H1 (cell line): ENCODE measurements at regions not wholly inside any gene's neighbourhood (a gene's known extent, or its start where the extent isn't known, plus 50 kb on each side); places are given as distances from the start of the nearest gene placed in this dataset.

ENCODE experiments used
- CTCF ChIA-PET: fragments of 300-600 bp; sonication (Branson Sonifier 250); formaldehyde crosslinking; loops from one replicate; lab custom pipeline; 2021; ENCODE audit not compliant: partially characterized antibody; lab: Charles Lee
- POLR2A ChIA-PET: fragments of 300-600 bp; sonication (Branson Sonifier 250); formaldehyde crosslinking; loops from one replicate; lab custom pipeline; 2021; ENCODE audit warnings: inconsistent platforms; ENCODE audit not compliant: partially characterized antibody; lab: Charles Lee
- DNase-seq, 2 experiments: peaks; one replicate each; pipeline versions ENCODE4 v3.0.0 to v3.0.0-alpha.2; 2010 to 2022; ENCODE audit warnings: low spot score in 2 of 2, low read depth in 1 of 2, mixed read lengths in 1 of 2
- FAIRE-seq: peaks from 2 replicates; lab custom pipeline; 2011; peaks lifted over from hg19 to GRCh38; lab: Jason Lieb, UNC
- H2AFZ ChIP-seq: 2 replicates; pipeline ENCODE4 v1.8.1; 2012; ENCODE audit warnings: low read length, inconsistent platforms
- H2AK5ac ChIP-seq: 2 replicates; pipeline ENCODE4 v1.6.1; 2013; ENCODE audit warnings: low read depth, low read length
- H2BK120ac ChIP-seq: replicated peaks from 2 replicates; pipeline ENCODE3; 2013; ENCODE audit warnings: low read depth, low read length, inconsistent platforms
- H2BK12ac ChIP-seq: 2 replicates; pipeline ENCODE4 v1.6.1; 2013; ENCODE audit warnings: low read depth, low read length
- H2BK15ac ChIP-seq: 2 replicates; pipeline ENCODE4 v1.6.1; 2013; ENCODE audit warnings: low read length
- H2BK20ac ChIP-seq: 2 replicates; pipeline ENCODE4 v1.6.1; 2013; ENCODE audit warnings: low read length
- H2BK5ac ChIP-seq: 2 replicates; pipeline ENCODE4 v1.6.1; 2013; ENCODE audit warnings: low read depth, low read length
- H3K14ac ChIP-seq: 2 replicates; pipeline ENCODE4 v1.6.1; 2013; ENCODE audit warnings: inconsistent platforms; ENCODE audit not compliant: insufficient read length
- H3K18ac ChIP-seq: 2 replicates; pipeline ENCODE4 v1.6.1; 2013; ENCODE audit warnings: low read length; ENCODE audit errors: extremely low read depth
- H3K23ac ChIP-seq: 2 replicates; pipeline ENCODE4 v1.6.1; 2013; ENCODE audit warnings: inconsistent platforms; ENCODE audit not compliant: insufficient read length
- H3K23me2 ChIP-seq: 2 replicates; pipeline ENCODE4 v1.6.1; 2013; ENCODE audit warnings: low read depth, low read length
- H3K27ac ChIP-seq: 2 replicates; pipeline ENCODE4 v1.6.1; 2011; ENCODE audit warnings: low read depth, low read length, inconsistent platforms
- H3K27me3 ChIP-seq, 4 experiments: replicated peaks in 1 of 4; 1 replicate in 1 of 4; 2 replicates in 3 of 4; pipeline versions ENCODE4 v1.6.1 to v1.8.1; 2011 to 2013; ENCODE audit warnings: low read length in 3 of 4, mild to moderate bottlenecking in 3 of 4, inconsistent platforms in 2 of 4, mixed read lengths in 2 of 4, moderate library complexity in 1 of 4; ENCODE audit not compliant: control insufficient read depth in 3 of 4, insufficient read depth in 3 of 4; ENCODE audit errors: extremely low read depth in 1 of 4
- H3K36me3 ChIP-seq, 4 experiments: 2 replicates each; pipeline versions ENCODE4 v1.6.1 to v1.8.1; 2011 to 2013; ENCODE audit warnings: mild to moderate bottlenecking in 4 of 4, low read length in 3 of 4, moderate library complexity in 2 of 4, control low read depth in 1 of 4, inconsistent platforms in 1 of 4; ENCODE audit not compliant: insufficient read depth in 4 of 4, control insufficient read depth in 2 of 4
- H3K4ac ChIP-seq: replicated peaks from 2 replicates; pipeline ENCODE3; 2013; ENCODE audit warnings: low read length, low read depth, mixed read lengths, inconsistent platforms; ENCODE audit not compliant: insufficient read length
- H3K4me1 ChIP-seq, 4 experiments: replicated peaks in 1 of 4; 1 replicate in 1 of 4; 2 replicates in 3 of 4; pipeline versions ENCODE4 v1.6.1 to v1.8.1; 2011 to 2013; ENCODE audit warnings: low read length in 3 of 4, inconsistent platforms in 2 of 4, mixed read lengths in 1 of 4; ENCODE audit not compliant: insufficient read depth in 4 of 4, control insufficient read depth in 3 of 4
- H3K4me2 ChIP-seq, 2 experiments: 2 replicates each; pipeline versions ENCODE4 v1.6.1 to v1.8.1; 2011 to 2013; ENCODE audit warnings: low read depth in 2 of 2, low read length in 2 of 2, control low read depth in 1 of 2, inconsistent platforms in 1 of 2, mild to moderate bottlenecking in 1 of 2; ENCODE audit not compliant: insufficient read depth in 1 of 2
- H3K4me3 ChIP-seq, 4 experiments: fragments of 200-600, 300-600 bp in 1 of 4; sonication (generic), shearing (Covaris generic), sonication (Bioruptor Twin) in 1 of 4; 2 replicates each; pipeline versions ENCODE4 v1.5.1 to v1.8.1; 2011 to 2016; ENCODE audit warnings: low read length in 4 of 4, low read depth in 3 of 4, control low read depth in 2 of 4, inconsistent platforms in 2 of 4, mild to moderate bottlenecking in 2 of 4, mixed read lengths in 1 of 4, moderate library complexity in 1 of 4; ENCODE audit not compliant: insufficient read depth in 2 of 4; ENCODE audit errors: extremely low read depth in 1 of 4
- H3K56ac ChIP-seq: replicated peaks from 2 replicates; pipeline ENCODE3; 2013; ENCODE audit warnings: low read depth, mild to moderate bottlenecking, mixed read lengths, low read length, inconsistent platforms; ENCODE audit not compliant: insufficient read length
- H3K79me1 ChIP-seq: 2 replicates; pipeline ENCODE4 v1.6.1; 2013; ENCODE audit warnings: low read depth, low read length, control low read depth
- H3K79me2 ChIP-seq, 2 experiments: 2 replicates each; pipeline versions ENCODE4 v1.6.1 to v1.8.1; 2012 to 2013; ENCODE audit warnings: low read length in 2 of 2, mild to moderate bottlenecking in 2 of 2, inconsistent platforms in 1 of 2; ENCODE audit not compliant: insufficient read depth in 2 of 2, control insufficient read depth in 1 of 2
- H3K9ac ChIP-seq, 4 experiments: replicated peaks in 1 of 4; 1 replicate in 1 of 4; 2 replicates in 3 of 4; pipeline versions ENCODE4 v1.6.1 to v1.8.1; 2011 to 2013; ENCODE audit warnings: low read depth in 3 of 4, low read length in 3 of 4, control low read depth in 2 of 4, mild to moderate bottlenecking in 2 of 4, moderate library complexity in 2 of 4, inconsistent platforms in 1 of 4; ENCODE audit errors: extremely low read depth in 1 of 4
- H3K9me3 ChIP-seq, 2 experiments: 2 replicates each; pipeline versions ENCODE4 v1.6.1 to v1.8.1; 2012 to 2013; ENCODE audit warnings: mild to moderate bottlenecking in 2 of 2, moderate library complexity in 2 of 2, control low read depth in 1 of 2, inconsistent platforms in 1 of 2, low read depth in 1 of 2, low read length in 1 of 2, mixed read lengths in 1 of 2; ENCODE audit not compliant: insufficient read depth in 2 of 2
- H4K20me1 ChIP-seq, 2 experiments: replicated peaks in 1 of 2; 2 replicates each; pipeline versions ENCODE3 to v1.8.1; 2011 to 2013; ENCODE audit warnings: inconsistent platforms in 2 of 2, low read length in 2 of 2, mild to moderate bottlenecking in 1 of 2; ENCODE audit not compliant: insufficient read depth in 2 of 2, control insufficient read depth in 1 of 2
- H4K5ac ChIP-seq: 2 replicates; pipeline ENCODE4 v1.6.1; 2013; ENCODE audit warnings: low read length, low read depth, mixed read lengths, inconsistent platforms; ENCODE audit not compliant: insufficient read length
- H4K8ac ChIP-seq: 2 replicates; pipeline ENCODE4 v1.8.0; 2013; ENCODE audit warnings: mild to moderate bottlenecking, moderate library complexity, low read length, inconsistent platforms; ENCODE audit not compliant: insufficient read depth; ENCODE audit errors: extremely low read depth
- H4K91ac ChIP-seq: replicated peaks from 2 replicates; pipeline ENCODE3; 2013; ENCODE audit warnings: low read length, mixed read lengths, inconsistent platforms; ENCODE audit not compliant: insufficient read length
- ASH2L ChIP-seq: fragments of 200-600, 300-600 bp; sonication (generic); IDR thresholded peaks from one replicate; pipeline ENCODE4 v1.7.1; 2017; ENCODE audit warnings: low read length
- RFX5 ChIP-seq: IDR thresholded peaks from 2 replicates; pipeline ENCODE4 v1.6.1; 2011; ENCODE audit warnings: low read depth, low read length, improper control_type of control experiment, borderline replicate concordance
- SP2 ChIP-seq: IDR thresholded peaks from 2 replicates; pipeline ENCODE4 v1.6.1; 2012; ENCODE audit warnings: mild to moderate bottlenecking, low read length, inconsistent platforms
- SP4 ChIP-seq: IDR thresholded peaks from 2 replicates; pipeline ENCODE4 v1.6.1; 2012; ENCODE audit warnings: low read length, inconsistent platforms
- WGBS, 2 experiments: shearing (Covaris generic) in 1 of 2; methylation state at CpG; one replicate each; pipeline versions ENCODE4 v1.1.6 to v1.1.7; 2013 to 2015; ENCODE audit warnings: low lambda C conversion rate in 2 of 2, mixed read lengths in 2 of 2, inconsistent platforms in 1 of 2, low coverage in 1 of 2, missing lambda C conversion rate in 1 of 2; ENCODE audit not compliant: insufficient replicate concordance in 2 of 2, insufficient coverage in 1 of 2, insufficient read length in 1 of 2; ENCODE audit errors: extremely low coverage in 1 of 2, missing lambda C conversion rate in 1 of 2; 5-methylcytosine and 5-hydroxymethylcytosine counted together

DNA sequence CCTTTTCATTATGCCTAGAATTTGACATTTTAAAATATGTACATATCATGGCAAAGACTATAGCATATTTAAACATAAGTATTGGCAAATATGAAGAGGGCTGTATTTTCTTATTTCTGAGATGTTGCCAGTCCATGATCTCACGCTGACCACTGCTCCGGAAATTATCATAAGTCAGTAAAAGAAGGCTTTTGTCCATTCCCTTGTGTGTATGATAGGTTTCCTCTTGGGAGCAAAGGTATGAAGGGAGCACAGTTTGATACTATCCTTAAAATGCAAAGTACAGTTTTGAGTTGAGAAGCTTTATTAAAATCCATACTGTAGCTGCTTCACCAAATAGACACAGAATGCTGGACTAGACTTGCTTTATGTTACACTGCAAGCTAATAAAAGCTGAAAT, 52.6 kb upstream of the AGA start:
- TF ChIP-seq RFX5 (no peak), ASH2L (no peak), SP4 (no peak), SP2 (no peak)
- DNase-seq (no peak), FAIRE-seq (no peak)
- H3K79me2 ChIP-seq, result no peaks in the 10 kb centered on the region
- H3K18ac ChIP-seq, result no peak overlapping the region
- no peaks in the 10 kb centered on the region for H4K20me1 ChIP-seq
- no peak overlapping the region for H3K4me3 ChIP-seq
- no peak overlapping the region for H2BK20ac ChIP-seq
- H3K4me2 ChIP-seq, result no peak overlapping the region
- H3K4ac ChIP-seq, result no peak overlapping the region
- H4K91ac ChIP-seq, result no peak overlapping the region
- no peak overlapping the region for H3K56ac ChIP-seq
- H3K27ac ChIP-seq, result no peak overlapping the region
- H3K23me2 ChIP-seq, result no peaks in the 10 kb centered on the region
- no peak overlapping the region for H4K8ac ChIP-seq
- no peak overlapping the region for H2BK120ac ChIP-seq
- no peak overlapping the region for H2AFZ ChIP-seq
- no peak overlapping the region for H3K9ac ChIP-seq
- H3K27me3 ChIP-seq, result no peaks in the 10 kb centered on the region
- no peak overlapping the region for H2BK5ac ChIP-seq
- H3K9me3 ChIP-seq, result no peaks in the 10 kb centered on the region
- H3K23ac ChIP-seq, result no peak overlapping the region
- no peak overlapping the region for H4K5ac ChIP-seq
- no peak overlapping the region for H2AK5ac ChIP-seq
- no peaks in the 10 kb centered on the region for H3K79me1 ChIP-seq
- no peak overlapping the region for H2BK12ac ChIP-seq
- WGBS, 2 experiments, result 98% methylated on average over 2 of the region's 2 CpGs; no CpG with 5 or more reads in 1 of the 2 experiments
- H3K36me3 ChIP-seq, result no peaks in the 10 kb centered on the region
- POLR2A ChIA-PET, result interaction anchor here (1.6 kb wide), 1 partner anchor 54 kb away, joined by 6 read pairs; no protein-coding TSS in a partner anchor
- H2BK15ac ChIP-seq, result no peak overlapping the region
- H3K14ac ChIP-seq, result no peak overlapping the region
- CTCF ChIA-PET, result interaction anchor here (1.0 to 1.3 kb wide), 2 partner anchors 9 to 1550 kb away, joined by 3 read pairs; no protein-coding TSS in a partner anchor
- no peaks in the 10 kb centered on the region for H3K4me1 ChIP-seq
